NAMALWA (cell line): ENCODE measurements at regions not wholly inside any gene's neighbourhood (a gene's known extent, or its start where the extent isn't known, plus 50 kb on each side); places are given as distances from the start of the nearest gene placed in this dataset.

Source experiments
- DNase-seq: peaks from one replicate; pipeline ENCODE4 v3.0.0-alpha.2; 2015; ENCODE audit warnings: low spot score

DNA sequence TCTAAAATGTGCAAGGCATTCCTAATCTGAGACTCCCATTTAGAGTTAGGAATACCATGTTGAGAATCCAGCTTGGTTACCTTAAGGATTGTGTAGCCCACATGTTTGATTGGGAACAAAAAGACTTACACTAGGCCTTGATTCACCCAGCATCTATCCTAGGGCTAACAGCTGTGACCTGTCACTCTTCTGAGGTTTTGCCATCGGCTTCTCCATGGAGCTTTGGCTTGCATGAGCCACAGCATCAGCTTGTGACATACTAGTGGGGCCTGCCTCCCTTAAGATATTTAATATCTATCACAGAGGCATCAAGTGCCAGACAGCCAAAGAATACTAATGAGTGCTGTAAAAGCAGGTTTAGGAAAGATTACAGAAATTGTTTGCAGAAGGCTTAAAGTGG lies 241.3 kb upstream of the UBE2E3 start:
- DNase-seq: no peak

DNA sequence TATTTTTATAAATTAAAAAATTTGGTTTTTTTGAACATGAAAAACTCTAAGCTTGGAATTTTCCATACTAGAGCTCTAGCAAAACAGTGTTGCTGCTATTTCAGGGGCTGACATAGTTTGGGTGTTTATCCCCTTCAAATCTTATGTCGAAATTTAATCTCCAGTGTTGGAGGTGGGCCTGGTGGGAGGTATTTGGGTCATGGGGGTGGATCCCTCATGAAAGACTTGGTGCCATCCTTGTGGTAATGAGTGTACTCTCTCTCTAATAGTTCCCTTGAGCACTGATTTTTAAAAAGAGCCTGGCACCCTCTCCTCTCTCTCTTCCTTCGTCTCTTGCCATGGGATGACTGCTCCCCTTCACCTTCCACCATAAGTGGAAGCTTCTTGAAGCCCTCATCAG lies 244.6 kb upstream of the UBE2E3 start:
- DNase-seq: no peak

DNA sequence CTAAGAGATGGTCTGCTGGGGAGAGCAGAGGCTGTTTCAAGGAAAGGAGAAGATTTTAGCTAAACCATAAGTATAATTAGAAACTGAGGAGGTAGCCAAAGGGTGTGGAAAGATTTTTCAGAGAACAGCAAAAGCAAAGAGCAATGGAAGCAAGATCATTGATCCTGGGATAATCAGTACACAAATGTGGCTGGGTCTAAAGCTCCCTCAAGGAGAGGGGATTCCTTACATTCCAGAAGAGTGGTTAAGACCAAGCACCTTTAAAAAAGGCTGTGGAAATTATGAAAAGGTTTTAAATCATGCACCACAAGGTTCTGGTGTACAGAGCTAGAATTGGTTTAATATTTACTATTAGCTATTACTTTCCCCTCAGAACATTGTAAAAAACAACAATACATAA lies 246.0 kb upstream of the UBE2E3 start:
- DNase-seq: no peak

DNA sequence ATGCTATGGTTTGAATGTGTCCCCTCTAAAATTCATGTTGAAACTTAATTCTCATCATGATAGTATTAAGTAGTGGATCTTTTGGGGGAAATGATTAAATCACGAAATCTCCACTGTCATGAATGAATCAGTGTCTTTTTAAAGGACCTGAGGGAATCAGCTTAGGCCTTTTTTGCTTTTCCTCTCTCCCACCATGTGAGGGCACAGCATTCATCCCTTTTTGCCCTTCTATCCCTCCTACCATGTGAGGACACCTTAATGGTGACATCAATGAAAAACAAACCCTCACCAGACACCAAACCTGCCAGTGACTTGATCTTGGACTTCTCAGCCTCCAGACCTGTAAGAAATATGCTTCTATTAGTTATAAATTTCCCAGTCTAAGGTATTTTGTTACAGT lies 247.1 kb upstream of the UBE2E3 start:
- DNase-seq: no peak

DNA sequence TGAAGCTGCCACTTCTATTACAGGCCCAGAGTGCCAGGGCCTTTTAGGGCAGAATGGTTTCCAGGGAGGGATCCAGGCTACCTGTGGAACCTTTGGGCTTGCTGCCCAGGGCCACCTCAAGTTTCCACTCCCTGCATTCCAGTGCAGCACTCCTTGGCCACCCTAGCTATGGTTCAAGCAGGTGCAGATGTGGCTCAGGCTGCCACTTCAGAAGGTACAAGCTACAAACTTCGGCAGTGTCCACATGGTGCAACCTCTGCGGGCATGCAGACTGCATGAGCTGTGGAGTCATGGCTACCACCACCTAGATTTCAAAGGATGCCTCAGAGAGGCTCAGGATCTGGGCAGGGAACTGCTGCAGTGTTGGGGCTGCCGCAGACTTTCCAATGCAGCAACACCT lies 248.1 kb upstream of the UBE2E3 start:
- DNase-seq: no peak

DNA sequence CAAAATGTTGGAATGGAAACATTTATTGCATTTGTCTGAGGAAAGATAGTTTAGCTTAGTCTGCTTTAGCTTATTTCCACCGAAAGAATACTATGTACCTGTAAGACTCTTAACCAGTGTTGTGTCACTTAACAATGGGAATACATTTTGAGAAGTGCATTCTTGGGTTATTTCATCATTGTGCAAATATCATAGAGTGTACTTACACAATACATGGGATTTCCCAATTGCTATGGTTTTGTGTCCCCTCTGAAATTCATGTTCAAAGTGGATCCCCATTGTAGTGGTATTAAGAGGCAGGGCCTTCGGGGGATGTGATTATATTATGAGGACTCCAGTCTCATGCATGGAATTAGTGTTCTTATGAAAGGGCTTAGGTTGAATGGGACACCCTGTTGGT lies 249.4 kb upstream of the UBE2E3 start:
- DNase-seq: no peak

DNA sequence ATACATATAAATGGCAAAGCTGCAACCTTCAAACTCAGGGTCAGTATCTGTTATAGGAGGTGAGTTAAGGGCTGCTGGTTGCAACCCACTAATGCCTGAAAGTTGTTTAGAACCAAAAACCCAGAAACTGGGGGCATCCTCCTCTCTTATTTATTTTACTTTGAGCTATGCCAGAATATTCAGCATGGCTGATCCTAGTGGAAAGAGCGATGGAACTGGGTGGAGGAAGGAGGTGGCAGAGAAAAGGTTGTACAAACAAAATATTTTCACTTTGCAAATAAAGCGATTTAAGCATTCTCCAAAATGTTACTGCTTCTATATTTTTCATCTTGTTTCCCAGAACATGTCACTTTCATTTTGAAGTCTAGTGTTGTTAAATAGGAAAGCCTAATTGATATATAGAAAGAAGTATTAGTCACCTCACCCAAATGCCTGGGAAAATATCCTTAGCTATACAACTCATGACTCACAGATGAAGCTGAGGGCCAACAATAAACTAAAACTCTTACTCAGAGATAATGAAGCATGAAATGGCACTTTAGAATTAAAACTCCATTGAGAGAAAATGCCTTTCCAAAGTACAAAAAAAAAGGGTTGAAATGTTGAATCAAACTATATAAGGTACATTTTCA lies 251.4 kb upstream of the UBE2E3 start:
- no peak for DNase-seq

DNA sequence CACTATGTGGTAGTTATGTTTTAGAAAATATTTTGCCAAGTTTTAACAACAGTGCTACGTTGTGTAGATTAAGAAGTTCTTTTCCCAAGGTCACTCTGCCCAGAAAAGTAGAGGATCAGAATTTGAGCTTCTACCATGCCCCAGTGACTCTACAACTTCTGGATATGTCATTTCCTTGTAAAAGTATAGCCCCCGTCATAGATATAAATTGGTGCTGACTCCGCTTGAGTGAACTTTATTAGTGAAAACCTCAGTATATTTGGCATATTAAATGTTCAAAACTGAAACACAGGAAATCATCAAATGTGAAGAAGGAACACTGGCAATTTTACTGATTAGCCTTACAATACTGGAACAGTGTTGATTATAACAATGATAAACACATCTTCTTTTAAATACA lies 256.7 kb upstream of the UBE2E3 start:
- no peak for DNase-seq

DNA sequence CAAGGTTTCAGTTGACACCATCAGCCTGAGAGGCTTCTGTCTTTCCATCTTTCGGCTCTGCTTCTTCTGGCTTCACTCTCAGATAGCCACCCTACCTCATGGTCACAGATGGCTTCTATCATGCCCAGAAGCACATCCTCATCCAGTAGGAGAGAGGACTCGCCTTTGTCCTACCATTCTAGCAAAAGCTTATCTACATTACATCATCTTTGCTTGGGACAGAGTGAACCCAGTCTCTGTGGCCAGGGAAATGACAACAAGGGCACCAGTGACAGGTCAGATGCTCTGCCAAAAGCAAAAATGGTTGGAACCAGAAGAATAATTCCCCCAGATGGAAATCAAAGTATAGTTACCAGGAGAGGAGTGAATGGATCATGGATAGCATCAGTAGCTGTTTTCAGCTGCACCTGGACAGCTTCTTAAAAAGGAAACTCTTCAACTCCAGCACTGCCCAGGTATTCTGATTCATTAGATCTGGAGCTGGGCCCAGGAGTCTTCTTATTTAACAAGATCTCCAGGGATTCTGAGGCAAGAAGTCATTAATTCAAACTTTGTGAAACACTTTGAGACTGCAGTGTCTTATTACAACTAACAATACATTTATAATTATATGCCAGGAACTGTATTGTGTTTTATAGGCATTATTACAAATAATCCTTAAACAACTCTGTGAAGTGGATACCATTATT lies 257.7 kb upstream of the UBE2E3 start:
- no peak for DNase-seq

DNA sequence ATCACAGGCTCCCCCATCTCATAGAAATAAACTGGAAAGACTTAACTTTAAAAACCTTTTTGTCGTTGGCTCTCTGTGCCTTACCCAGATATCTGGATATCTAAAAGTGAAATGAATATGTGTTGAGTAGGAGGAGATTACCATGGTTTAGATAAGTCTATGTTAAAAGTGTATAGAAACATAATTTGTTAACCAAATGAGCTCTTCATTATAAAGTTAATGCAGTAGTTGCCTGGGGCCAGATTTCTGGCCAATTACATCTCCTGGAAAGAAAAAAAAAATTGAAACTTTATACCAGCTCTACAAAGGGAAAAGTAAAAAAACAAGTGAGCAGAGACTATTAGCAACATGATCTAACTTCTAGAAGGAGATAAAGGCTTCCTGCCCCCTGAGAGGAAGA lies 259.6 kb upstream of the UBE2E3 start:
- no peak for DNase-seq

DNA sequence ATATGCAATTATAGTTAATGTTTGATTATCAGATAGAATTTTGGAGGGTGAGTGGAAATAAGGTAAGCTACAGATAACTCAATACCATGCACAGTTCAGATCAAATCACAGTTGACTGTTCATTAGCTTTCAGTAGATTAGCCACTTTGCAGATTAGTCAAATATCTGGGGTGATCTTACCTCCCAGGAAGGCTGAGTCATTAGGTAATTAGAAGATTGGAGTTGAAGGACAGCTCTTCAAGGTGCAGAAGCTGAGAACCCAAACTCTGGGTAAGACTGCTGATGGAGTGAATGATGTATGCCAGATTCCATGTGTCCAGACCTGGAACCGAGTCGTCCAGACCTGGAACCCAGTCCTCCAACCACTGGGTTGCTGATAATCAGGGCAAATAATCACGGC lies 262.8 kb upstream of the UBE2E3 start:
- no peak for DNase-seq

DNA sequence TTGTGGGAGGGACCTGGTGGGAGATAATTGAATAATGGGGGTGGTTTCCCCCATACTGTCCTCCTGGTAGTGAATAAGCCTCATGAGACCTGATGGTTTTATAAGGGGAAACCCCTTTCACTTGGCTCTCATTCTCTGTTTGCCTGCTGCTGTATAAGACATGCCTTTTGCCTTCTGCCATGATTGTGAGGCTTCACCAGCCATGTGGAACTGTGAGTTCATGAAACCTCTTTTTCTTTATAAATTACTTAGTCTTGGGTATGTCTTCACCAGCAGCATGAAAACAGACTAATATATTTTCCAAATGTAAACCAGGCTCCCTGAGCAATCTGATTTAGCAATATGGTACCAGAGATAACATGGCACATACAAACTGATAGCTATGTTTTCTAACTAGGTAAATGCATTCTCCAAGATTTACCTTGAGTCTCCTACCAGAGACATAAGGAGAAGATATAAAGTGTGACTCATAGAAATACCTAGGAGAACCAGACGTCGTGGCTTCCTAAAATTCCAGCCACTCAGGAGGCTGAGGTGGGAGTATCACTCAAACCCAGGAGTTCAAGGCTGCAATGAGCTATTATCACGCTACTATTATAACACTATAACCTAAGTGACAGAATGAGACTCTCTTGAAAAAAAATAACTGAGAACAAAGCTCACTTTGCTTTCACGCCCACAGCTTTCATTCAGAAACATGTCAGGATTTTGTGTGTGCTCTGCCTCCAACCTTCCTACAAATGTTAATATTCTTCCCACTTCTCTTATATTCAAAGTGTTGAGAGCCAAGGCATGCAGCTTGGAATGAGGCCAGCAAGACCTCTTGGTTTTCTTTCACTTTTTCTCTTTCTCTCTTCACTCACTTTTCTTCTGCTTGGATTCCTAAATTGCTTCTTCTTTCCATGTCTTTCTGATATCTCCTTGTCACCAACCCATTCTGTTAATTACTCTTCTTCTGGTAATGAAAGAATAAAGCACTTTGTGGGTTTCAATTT lies 263.9 kb upstream of the UBE2E3 start:
- no peak for DNase-seq

DNA sequence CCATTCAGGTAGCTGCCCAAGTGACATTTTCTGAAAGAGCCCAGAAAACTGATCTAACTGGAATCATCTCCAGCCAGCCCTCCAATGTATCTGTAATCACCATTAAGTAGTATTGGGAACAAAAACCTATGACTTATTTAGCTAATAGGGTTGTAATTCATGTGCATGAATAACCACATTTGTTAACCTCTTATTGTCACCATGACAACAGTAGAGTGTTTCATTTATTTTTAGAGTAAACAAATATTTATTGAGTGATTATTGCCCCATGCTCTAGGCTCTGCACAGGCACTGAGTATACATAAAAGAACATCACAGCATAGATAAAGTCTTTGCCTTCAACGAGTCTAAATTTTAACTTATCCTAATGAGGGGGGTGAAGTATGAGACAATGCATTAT lies 265.4 kb upstream of the UBE2E3 start:
- no peak for DNase-seq

DNA sequence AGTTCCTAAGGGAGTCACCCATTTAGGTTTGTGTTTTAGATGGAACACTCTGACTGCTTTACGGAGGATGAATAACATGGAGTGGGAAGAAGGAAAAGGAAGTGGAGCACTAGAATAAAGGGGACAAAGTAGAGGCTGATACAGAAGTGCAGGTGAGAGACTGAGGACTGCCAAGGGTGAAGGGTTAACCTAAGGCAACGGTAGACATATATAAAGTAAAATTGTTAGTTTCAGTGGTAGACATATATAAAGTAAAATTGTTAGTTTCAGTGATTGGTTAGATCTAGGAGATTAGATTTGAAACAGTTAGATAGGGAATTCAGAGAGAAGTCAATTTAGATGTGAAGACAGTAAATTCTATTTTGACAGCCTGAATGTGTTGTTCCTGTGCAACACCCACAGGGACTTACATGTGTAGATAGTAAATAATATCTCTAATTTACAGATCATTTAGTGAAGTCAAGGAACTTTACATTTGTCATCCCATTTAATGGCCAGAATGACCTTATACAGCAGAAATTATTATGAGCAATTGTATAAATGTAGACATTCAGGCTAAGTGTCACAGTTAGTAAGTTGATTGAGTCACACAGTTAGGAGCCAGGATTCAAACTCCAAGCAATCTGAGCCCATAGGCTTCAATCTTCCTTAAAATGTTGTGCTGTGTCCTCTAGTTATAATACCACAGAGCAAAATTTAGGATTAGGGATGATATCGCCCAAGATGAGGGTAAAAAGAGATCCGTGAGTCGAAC lies 270.8 kb upstream of the UBE2E3 start:
- DNase-seq: no peak

DNA sequence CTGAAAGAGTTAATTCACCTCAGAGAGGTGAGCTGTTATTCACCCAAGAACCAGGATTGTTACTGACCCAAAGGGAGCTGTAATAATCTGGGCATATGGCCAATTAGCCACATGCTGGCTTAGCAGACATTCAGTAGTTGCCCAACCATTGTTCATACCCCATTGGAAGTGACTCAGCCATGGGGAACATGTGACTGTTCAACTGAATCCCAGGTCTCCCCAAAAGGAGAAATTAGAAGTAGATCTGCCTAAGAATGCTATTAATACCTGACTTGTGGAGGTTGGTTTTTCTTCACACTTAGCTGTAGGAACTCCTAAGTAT lies 272.6 kb upstream of the UBE2E3 start:
- DNase-seq: no peak

DNA sequence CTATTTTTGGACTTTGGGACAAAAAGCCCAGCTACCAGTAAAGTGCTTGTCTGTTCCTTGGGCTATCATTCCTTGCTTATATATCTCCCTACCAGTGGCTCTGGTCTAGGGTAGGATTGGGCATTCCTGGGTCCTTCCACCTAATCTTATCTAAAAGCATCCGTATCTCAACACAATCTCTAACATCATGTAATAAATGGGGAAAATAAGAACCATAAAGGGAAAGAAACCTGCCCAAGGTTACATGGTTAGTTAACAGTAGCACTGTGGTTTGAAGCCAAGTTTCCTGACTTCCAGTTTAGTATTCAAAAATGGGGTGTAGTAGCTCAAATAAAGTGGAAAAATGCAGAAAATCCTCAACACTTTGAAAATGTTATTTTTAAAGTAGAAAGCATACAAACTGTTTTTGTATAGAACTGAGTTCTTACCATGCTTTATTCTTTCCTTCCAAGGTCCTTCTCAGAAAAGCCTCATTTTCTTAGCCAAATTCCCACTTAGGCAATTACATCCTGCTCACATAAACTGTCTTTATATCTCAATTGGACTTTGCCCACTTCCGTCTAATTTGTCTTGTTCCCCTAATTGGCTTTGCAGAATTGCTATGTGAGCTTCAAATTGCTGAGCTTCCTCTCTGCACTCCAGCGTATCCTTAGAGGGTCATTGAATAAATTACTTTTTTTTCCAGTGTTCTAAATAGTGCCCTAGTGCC lies 273.1 kb upstream of the UBE2E3 start:
- DNase-seq: no peak

DNA sequence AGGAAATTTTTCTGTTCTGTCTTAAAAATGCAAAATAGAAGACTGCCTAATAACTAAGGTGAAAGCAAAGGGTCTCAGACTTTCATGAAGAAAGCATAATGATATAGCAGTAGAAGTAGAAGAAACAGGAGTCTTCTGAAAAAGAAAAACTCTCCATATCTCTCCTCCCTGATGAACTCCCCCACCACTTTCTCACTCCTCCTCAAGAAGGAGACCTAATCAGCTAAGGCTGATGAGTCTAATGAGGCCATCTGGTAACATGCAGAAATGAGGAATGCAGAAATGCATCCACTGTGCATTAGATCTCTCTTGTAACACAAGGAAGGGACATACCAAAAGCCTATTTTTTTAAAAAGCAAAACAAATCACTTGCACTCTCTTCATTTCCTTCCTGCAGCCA lies 273.7 kb upstream of the UBE2E3 start:
- DNase-seq: no peak

DNA sequence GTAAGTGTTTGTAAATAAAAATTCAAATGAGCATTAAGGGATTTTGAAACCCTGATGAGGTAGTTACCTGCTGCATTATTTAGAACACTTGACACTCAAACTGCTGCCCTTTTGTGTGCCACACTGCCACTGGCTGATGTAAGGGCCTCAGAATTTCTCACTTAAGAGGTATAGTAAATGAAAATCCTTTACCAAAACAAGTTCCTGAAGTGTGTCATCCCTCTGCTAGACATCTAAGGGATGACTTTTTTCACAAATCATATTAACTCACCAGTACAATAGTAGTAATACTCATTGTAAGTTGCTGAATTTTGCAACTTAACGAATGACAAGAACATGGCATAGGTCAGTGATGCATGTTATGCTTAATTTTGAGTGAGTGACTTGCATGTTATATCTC lies 274.9 kb upstream of the UBE2E3 start:
- no peak for DNase-seq

DNA sequence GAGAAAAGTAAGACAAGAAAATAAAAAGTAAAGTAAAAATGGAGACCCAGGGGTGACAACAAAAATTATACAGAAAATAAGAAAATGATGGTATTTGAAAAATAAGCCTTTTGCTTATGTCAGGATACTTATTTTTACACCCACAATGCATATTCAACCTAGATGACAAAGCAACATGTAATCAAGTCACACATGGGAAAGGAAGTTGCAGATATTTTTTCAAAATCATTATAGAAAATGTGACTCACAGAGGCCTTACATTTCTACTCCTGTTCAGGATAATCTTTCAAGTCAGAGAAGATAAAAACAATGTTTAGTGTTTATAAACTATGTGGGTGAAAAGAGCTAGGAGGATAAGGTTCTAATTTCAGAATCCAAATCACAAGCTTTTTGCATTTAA lies 275.3 kb upstream of the UBE2E3 start:
- DNase-seq: no peak

DNA sequence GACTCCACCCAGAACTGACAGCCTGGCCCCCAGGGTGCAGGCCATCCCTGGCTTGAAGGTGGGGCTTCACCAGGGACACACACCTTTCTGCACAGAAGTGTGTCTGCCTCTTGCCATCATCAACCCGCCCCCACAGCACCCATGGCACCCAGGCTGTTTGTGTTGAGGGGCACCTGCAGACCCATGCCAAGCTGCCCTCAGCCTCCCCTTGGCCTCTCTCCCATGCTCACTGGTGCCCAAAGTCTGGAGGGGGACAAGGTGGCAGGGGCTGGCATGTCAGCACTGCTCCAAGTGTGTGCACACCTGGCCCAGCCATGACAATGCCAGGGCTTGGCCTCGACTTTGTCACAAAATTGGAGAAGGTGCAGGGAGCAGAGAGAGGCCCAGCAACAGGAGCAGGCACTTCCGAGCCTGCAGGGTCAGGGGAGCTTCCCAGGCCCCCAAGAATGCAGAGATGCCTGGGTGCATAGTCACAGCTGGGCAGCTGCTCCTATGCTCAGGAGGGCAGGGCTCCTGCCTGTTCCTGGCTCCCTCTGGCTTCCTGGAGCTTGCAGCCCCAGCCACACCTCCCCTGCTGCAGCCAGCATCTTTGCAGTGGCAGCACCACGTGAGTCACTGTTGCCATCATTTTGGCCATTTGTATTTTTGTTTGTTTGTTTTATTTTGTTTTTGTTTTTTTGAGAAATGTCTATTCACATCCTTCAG lies 280.6 kb upstream of the UBE2E3 start:
- no peak for DNase-seq

DNA sequence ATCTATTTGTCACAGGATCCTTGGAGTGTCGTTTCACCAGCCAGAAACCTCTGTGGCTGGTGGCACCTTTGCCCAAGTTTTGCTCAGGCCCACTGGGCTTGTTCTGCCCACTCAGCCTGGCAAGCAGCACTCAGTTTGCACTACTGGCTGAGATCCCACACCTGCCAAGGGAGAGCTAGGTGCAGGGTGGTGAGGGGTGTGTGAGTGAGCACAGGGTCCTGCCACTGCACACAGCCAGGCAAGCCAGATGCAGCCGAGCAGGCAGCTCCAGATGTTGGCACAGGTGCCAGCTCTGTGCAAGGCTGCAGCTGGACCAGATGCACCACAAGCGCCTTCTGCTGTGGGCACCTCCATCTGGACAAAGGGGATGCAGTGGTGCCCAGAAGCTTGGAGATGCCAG lies 281.7 kb upstream of the UBE2E3 start:
- DNase-seq: no peak
